ENCODE measurements at regions not wholly inside any gene's neighbourhood (a gene's known extent, or its start where the extent isn't known, plus 50 kb on each side); places are given as distances from the start of the nearest gene placed in this dataset.

DNA sequence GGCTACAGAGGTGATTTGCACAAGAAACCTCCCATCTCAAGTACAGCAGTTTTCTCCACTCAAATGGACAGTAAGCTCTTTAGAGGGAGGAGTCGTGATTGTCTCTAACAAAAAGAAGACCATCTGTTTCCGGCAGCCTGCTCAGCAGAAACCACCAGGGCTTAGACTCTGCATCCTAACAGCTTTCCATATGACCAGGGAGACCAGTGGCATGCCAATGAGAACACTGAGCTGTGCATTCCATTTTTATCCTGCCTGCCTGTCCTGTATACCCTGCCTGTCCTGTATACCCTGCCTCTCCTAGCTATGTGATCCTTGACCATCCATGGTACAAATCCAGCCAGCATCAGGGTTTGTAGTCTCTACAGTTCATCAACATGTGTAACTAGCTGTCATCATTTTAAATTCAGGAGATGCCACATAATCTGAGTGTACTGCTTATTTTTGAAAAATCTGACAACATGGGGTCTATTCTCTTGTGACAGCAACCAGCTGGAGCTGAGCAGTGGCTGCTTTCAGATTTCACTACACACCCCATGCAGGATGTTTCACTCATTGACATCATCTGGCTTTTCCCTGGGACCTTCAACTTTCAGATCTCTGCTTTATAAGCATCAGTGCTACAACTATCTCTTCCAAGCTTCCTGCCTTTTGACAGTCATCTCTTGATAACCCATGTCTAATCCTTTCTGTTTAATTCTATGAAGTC, 50.5 kb upstream of the POU2AF2 start:
- DNase-seq = no peak

GRCh38 chr11:111193924-111194490, 51.5 kb upstream of the POU2AF2 start:
- DNase-seq = no peak

GRCh38 chr11:111189466-111189865, 56.1 kb upstream of the POU2AF2 start:
- no peak for DNase-seq

GRCh38 chr11:111186308-111186915, 59.1 kb upstream of the POU2AF2 start:
- DNase-seq = no peak

- DNase-seq = no peak
Observed at GRCh38 chr11:111185266-111185665, 60.3 kb upstream of the POU2AF2 start.

- no peak for DNase-seq
Observed at GRCh38 chr11:111183706-111184105, 61.8 kb upstream of the POU2AF2 start.

- DNase-seq = no peak
Observed at GRCh38 chr11:111179184-111179910, 66.2 kb upstream of the POU2AF2 start.

DNA sequence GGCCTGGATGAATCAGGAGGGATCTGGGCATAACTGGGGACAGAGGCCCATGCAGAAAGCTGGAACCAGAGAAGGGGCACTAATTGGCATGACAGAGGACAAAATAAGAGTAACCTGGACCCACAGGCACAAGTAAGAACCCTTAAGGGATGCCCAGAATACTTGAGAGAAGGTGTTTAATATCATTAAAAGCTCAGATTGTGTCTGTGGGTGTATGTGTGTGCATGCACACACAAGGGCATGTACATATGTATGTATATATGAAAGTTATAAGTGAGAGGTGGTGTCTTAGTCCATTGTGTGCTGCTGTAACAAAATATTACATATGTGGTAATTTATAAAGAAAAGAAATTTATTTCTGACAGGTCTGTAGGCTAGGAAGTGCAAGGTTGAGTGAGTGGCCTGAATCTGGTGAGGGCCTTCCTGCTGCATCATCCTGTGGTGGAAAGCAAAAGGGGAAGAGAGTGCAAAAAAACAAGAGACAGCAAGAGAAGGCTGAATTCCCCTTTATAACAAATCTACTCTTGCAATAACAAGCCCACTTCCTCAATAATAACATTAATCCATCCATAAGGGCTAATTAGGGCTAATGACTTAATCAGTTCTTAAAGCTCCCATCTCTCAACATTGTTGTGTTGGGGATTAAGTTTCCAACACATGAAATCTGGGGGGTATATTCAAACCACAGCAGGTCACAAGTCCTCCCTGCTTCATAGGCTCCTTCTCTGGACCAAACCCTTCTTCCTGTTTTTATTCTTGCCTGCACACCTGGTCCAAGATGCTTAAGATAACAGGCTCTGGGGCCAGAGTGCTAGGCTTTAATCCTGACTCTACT, 68.3 kb upstream of the POU2AF2 start:
- DNase-seq = no peak

GRCh38 chr11:111176603-111177002, 68.9 kb upstream of the POU2AF2 start:
- no peak for DNase-seq

GRCh38 chr11:111173221-111173620, 72.3 kb upstream of the POU2AF2 start:
- no peak for DNase-seq

- no peak for DNase-seq
Observed at GRCh38 chr11:111172321-111172862, 73.1 kb upstream of the POU2AF2 start.

DNA sequence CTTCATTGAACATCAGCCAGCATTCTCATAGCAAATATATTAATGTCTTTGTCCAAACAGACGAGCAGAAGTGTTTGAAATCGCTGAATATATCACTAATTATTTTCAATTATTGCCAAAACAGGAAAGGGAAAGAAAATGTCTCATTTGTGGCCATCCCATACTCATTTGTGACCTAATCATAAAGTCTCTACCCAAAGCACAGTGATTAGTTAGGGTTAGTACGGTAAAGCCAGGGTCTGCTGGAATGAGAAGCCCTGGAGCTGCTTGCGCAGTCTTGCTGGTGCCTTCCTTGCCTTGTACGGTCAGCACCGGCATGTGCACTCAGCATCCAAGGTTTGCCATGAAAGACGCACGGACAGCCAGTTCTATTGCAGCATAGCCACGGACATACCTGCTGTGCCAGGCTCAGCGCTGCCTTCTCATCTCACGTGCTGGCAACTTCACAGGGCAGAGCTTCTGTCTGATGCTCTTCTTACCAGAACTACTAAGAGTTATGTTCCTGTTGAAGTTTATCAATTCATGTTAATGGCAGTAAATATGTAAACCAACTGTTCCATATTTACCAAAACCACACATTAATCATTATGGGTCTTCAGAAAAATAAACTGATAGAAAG, 74.7 kb upstream of the POU2AF2 start:
- no peak for DNase-seq

DNA sequence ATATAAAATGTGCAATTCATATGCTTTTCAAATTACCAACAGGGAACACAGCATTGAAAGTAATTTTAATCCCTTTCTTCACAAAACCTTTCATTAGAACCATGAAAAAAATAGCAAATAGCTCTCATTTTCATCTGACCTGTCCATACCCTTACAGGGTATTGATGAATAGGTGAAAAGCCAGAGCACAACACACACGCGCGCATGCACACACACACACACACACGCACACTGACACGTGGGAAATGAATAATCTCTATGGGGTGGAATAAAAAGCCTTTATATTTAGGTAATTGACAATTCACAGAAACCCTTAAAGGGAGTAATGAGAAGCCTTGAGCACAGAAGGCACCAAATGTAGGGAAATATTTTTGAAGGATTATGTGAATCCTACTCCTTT, 76.2 kb upstream of the POU2AF2 start:
- DNase-seq = no peak

- no peak for DNase-seq
Observed at GRCh38 chr11:111168871-111169270, 76.7 kb upstream of the POU2AF2 start.

DNA sequence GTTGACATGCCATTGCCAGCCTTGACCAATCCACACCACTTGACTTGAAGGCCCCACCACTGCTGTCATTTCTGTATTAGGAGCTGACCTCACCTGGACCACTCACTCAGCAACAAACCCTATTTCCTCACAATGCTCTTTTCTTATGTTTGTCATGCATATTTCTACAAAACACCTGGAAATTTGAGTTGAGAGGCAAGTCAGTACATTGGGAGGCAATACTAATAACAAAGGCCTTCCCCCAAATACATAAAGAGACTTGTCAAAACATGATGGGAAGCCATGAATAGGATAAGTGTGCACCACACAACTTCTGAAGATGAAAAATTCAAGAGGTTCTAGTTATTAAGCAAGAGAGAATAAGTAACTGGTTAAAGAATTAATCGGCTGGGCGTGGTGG, 77.9 kb upstream of the POU2AF2 start:
- no peak for DNase-seq

DNA sequence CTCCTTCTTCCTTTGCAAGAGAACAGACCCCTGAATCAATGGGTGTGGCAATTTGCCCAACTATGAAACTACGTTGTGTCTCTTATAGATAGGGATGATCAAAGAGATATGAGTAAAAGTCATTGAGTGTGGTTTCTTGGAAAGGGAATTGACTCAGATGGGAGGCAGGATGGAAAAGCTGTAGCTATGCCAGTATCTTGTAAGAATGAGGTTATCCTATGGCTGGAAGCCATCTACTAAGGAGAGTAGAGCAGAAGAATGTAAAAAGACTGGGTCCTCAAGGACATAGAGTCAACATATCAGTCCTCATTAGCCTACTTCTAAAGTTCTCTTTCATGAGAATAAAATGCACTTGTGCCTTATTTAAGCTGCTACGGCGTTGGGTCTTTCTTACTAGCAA, 78.9 kb upstream of the POU2AF2 start:
- DNase-seq = no peak

DNA sequence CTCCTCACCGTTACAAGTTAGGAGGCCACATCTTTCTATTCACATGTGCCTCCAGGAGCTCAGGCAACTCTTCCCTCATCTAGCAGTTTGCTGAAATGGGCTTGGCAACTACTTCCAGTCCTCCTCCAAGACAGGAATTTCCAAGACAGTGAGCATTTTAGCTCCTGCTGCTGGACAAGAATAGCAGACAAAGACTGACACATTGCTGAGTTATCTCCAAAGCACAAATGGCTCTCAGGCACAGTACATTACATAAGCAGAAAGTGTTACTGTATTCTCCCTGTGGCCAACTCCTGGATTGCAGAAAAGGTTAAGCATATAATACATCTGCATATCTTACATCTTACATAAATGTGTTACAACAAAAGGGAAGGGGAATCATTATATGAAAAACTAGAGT, 83.2 kb upstream of the POU2AF2 start:
- no peak for DNase-seq

DNA sequence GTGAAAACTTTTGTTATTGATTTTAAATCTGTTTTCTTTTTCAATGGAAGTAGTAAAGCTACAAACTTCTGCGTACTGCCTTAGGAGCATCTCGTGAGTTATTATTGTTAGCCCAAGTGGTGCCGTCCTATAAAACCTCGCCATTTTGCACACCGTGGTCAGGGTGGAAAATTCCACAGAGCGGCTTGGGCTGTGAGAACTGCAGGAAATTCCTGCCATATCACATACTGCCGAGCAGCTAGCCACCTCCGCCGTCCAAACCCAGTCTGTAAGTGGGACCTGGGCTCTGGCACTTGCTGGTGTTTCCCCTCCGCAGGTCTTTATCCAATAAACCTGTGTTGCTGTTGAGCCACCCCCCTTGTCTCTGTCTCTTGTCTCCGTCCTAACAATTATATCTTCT, 88.0 kb upstream of the POU2AF2 start:
- no peak for DNase-seq

DNA sequence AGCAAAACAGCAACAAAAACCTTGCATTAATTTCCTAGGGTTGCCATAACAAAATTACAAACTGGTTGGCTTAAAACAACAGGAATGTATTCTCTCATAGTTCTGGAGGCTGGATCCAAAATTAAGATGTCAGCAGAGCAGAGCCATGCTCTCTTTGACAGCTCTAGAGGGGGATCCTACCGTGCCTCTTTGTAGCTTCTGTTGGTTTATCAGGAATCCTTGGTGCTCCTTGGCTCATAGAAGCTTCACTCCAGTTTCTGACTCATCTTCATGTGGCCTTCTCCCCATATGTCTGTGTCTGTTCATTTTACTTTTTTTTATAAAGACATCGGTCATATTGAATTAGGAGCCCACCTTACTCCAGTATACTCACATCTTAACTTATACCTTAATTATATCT, 90.5 kb upstream of the POU2AF2 start:
- DNase-seq = no peak

GRCh38 chr11:111153194-111153593, 92.3 kb upstream of the POU2AF2 start:
- no peak for DNase-seq

DNA sequence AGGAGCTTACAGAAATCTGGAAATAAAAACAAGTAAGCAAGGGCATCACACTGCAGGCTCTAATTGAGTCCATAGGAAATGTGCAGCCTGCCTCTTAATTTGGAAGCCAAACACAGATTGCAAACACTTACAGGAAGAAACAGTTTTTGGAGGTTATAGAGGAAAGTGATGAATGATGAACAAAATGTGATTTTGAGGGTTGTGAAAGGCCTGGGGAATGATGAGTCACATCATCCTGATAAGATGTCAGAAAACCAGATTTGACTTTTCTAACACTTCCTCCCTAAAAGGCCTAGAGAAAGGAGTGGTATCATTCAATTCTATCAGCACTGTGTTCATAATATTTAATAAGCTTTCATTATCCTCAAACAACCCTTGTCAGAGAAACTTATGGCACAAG, 96.6 kb upstream of the POU2AF2 start:
- DNase-seq = no peak

DNA sequence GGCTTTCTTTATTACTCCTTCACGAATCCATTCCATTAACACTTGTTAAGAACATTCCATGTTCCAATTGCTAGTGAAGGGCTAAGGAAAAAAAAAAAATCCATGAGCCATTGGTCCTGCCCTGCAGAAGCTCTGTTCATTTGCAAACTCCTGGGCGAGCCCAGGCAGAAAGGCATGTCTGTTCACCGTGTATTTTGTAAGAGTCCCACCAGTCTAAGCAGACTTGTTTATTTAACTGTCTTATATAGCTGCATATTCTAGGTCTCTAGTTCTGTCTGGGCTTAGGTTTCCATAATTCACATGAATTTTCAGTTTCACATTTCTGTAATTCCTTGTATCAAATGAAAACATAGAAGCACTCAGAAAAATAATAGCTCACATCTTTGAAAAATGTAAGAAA, 97.4 kb upstream of the POU2AF2 start:
- DNase-seq = no peak

Measured in SIG-M5 (cell line).